ENCODE measurements at regions not wholly inside any gene's neighbourhood (a gene's known extent, or its start where the extent isn't known, plus 50 kb on each side); places are given as distances from the start of the nearest gene placed in this dataset.

DNA sequence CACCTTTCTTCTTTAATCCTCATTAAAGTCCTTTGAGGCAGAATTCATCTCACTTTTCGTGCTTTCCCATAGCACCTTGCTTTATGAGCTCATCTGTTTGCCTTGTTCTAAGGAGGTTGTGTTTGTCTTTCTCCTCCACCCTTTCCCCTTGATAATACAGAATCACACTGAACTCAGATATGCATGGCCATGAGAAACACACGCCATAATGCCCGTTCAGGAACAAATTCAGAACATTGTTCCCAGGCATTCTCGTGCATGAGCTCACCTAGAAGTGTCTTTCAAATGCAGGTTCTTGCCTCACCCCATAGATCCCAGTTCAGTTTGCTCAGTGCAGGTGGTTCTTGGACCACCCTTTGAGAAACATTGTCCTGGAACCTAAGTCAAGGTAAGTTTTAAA lies 71.1 kb downstream of the TMEM114 start:
- H2AFZ ChIP-seq (ENCODE audit: insufficient read depth, low read depth, low read length, poor library complexity, severe bottlenecking), result no peak overlapping the region
- TF ChIP-seq, protein P1, sequence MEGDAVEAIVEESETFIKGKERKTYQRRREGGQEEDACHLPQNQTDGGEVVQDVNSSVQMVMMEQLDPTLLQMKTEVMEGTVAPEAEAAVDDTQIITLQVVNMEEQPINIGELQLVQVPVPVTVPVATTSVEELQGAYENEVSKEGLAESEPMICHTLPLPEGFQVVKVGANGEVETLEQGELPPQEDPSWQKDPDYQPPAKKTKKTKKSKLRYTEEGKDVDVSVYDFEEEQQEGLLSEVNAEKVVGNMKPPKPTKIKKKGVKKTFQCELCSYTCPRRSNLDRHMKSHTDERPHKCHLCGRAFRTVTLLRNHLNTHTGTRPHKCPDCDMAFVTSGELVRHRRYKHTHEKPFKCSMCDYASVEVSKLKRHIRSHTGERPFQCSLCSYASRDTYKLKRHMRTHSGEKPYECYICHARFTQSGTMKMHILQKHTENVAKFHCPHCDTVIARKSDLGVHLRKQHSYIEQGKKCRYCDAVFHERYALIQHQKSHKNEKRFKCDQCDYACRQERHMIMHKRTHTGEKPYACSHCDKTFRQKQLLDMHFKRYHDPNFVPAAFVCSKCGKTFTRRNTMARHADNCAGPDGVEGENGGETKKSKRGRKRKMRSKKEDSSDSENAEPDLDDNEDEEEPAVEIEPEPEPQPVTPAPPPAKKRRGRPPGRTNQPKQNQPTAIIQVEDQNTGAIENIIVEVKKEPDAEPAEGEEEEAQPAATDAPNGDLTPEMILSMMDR (IDR thresholded peaks at IDR 0.05), result no peak
- no peak for TF ChIP-seq EZH2 (IDR thresholded peaks at IDR 0.05; ENCODE audit: borderline replicate concordance, insufficient read depth, low read depth, low read length, poor library complexity, severe bottlenecking)
- no peak for ATAC-seq (ENCODE audit: low read depth)
- Mint-ChIP-seq H3K27ac (no peak overlapping the region), H3K27me3 (peaks cover 20% of the 10 kb centered on the region), H3K9me3 (ENCODE audit: insufficient read depth) (no peaks in the 10 kb centered on the region), H3K4me1 (no peaks in the 10 kb centered on the region), H3K4me3 (no peak overlapping the region)
- no peaks in the 10 kb centered on the region for H3K27me3 ChIP-seq (replicated peaks in 1 of 4; ENCODE audit: control extremely low read depth in 1 of 4, control insufficient read depth in 3 of 4, insufficient read depth in 4 of 4, low read length in 3 of 4)
- intact Hi-C loops (cut with micrococcal nuclease), result no loop called here
- POLR2A ChIA-PET, result no interaction called here
- H3K4me1 ChIP-seq (ENCODE audit: control insufficient read depth in 2 of 2, insufficient read depth in 2 of 2, low read length in 2 of 2), result no peaks in the 10 kb centered on the region
- H3K4me2 ChIP-seq (replicated peaks; ENCODE audit: low read depth, low read length, poor library complexity, severe bottlenecking), result no peak overlapping the region
- no peak overlapping the region for H3K4me3 ChIP-seq (ENCODE audit: control extremely low read depth in 1 of 5, extremely low read depth in 1 of 5, insufficient read depth in 1 of 5, low read depth in 2 of 5, low read length in 4 of 5)
- no peaks in the 10 kb centered on the region for H3K79me2 ChIP-seq (ENCODE audit: control insufficient read depth, insufficient read depth, low read length)
- no peak overlapping the region for H3K9ac ChIP-seq (ENCODE audit: low read length)
- 97% methylated on average over 3 of the region's 4 CpGs for WGBS (ENCODE audit: insufficient coverage)
- H3K36me3 ChIP-seq (replicated peaks in 1 of 2; ENCODE audit: control extremely low read depth in 1 of 2, control insufficient read depth in 1 of 2, extremely low read depth in 1 of 2, insufficient read depth in 2 of 2, low read length in 1 of 2), result no peaks in the 10 kb centered on the region
- no peaks in the 10 kb centered on the region for H4K20me1 ChIP-seq (ENCODE audit: control insufficient read depth, insufficient read depth, low read length, poor library complexity, severe bottlenecking)
- DNase-seq, result no peak
- H3K27ac ChIP-seq (ENCODE audit: low read length in 2 of 2), result no peak overlapping the region
- CTCF ChIA-PET, result no interaction called here
- H3K9me3 ChIP-seq (ENCODE audit: control extremely low read depth in 1 of 3, control insufficient read depth in 2 of 3, insufficient read depth in 1 of 3, low read length in 2 of 3), result no peaks in the 10 kb centered on the region

DNA sequence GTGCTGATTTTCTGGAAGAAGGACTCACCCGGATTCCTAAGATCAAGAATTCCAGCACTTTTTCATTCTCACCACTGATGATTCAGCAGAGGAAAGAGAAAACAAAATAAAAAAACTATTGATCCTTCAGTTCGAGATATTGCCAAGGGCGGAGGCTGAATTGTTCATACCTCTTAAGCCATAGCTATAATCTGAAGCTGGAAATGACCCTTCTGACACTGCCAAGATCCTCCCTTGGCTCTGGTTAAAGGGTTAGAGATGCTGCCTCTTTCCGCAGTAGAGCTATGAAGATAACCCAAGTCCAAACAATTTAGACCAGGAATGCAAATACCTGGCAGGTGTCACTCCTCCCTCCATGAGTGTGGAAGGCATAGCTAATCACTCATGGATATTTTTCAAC lies 73.0 kb downstream of the TMEM114 start:
- DNase-seq (no peak), ATAC-seq (ENCODE audit: low read depth) (no peak)
- Histone ChIP-seq H3K4me2 (replicated peaks; ENCODE audit: low read depth, low read length, poor library complexity, severe bottlenecking) (no peak overlapping the region), H2AFZ (ENCODE audit: insufficient read depth, low read depth, low read length, poor library complexity, severe bottlenecking) (no peak overlapping the region), H3K9ac (ENCODE audit: low read length) (no peak overlapping the region), H3K27ac (ENCODE audit: low read length in 2 of 2) (no peak overlapping the region), H3K27me3 (replicated peaks in 1 of 4; ENCODE audit: control extremely low read depth in 1 of 4, control insufficient read depth in 3 of 4, insufficient read depth in 4 of 4, low read length in 3 of 4) (no peaks in the 10 kb centered on the region), H3K9me3 (ENCODE audit: control extremely low read depth in 1 of 3, control insufficient read depth in 2 of 3, insufficient read depth in 1 of 3, low read length in 2 of 3) (no peaks in the 10 kb centered on the region), H4K20me1 (ENCODE audit: control insufficient read depth, insufficient read depth, low read length, poor library complexity, severe bottlenecking) (no peaks in the 10 kb centered on the region), H3K4me1 (ENCODE audit: control insufficient read depth in 2 of 2, insufficient read depth in 2 of 2, low read length in 2 of 2) (no peaks in the 10 kb centered on the region), H3K79me2 (ENCODE audit: control insufficient read depth, insufficient read depth, low read length) (no peaks in the 10 kb centered on the region), H3K36me3 (replicated peaks in 1 of 2; ENCODE audit: control extremely low read depth in 1 of 2, control insufficient read depth in 1 of 2, extremely low read depth in 1 of 2, insufficient read depth in 2 of 2, low read length in 1 of 2) (no peaks in the 10 kb centered on the region), H3K4me3 (ENCODE audit: control extremely low read depth in 1 of 5, extremely low read depth in 1 of 5, insufficient read depth in 1 of 5, low read depth in 2 of 5, low read length in 4 of 5) (no peak overlapping the region)
- peaks cover 21% of the 10 kb centered on the region for H3K27me3 Mint-ChIP-seq
- intact Hi-C loops (cut with micrococcal nuclease), result no loop called here
- H3K4me1 Mint-ChIP-seq, result no peaks in the 10 kb centered on the region
- no peak overlapping the region for H3K27ac Mint-ChIP-seq
- H3K9me3 Mint-ChIP-seq (ENCODE audit: insufficient read depth), result no peaks in the 10 kb centered on the region
- ChIA-PET POLR2A (no interaction called here), CTCF (interaction anchor here (0.5 to 0.6 kb wide), 2 partner anchors 1787 to 1995 kb away, joined by 3 read pairs; no protein-coding TSS in a partner anchor)
- TF ChIP-seq, protein P1 (IDR thresholded peaks at IDR 0.05), result no peak
- TF ChIP-seq EZH2 (IDR thresholded peaks at IDR 0.05; ENCODE audit: borderline replicate concordance, insufficient read depth, low read depth, low read length, poor library complexity, severe bottlenecking), result no peak
- no CpG with 5 or more reads among the region's 4 CpGs for WGBS (ENCODE audit: insufficient coverage)
- no peak overlapping the region for H3K4me3 Mint-ChIP-seq
